ENCODE measurements at regions not wholly inside any gene's neighbourhood (a gene's known extent, or its start where the extent isn't known, plus 50 kb on each side); places are given as distances from the start of the nearest gene placed in this dataset.
"Not testable (repeated sequence)": the region's sequence is repeated elsewhere in the genome, so short reads cannot be mapped to it uniquely, and the experiment has no call there.

- Histone ChIP-seq H3K36me3 (ENCODE audit: insufficient read depth, low read length) (no peaks in the 10 kb centered on the region), H3K4me1 (ENCODE audit: insufficient read depth, low read length) (peaks cover 10% of the 10 kb centered on the region), H3K4me3 (ENCODE audit: low read length) (no peak overlapping the region), H3K27me3 (ENCODE audit: insufficient read depth, low read length) (no peaks in the 10 kb centered on the region), H2AFZ (ENCODE audit: low read depth, low read length) (no peak overlapping the region), H3K9me3 (ENCODE audit: low read length) (no peaks in the 10 kb centered on the region)
Measured at GRCh38 chr2:7613831-7614230, 696.6 kb downstream of the RNF144A start.

- Histone ChIP-seq H3K36me3 (ENCODE audit: insufficient read depth, low read length) (no peaks in the 10 kb centered on the region), H3K4me3 (ENCODE audit: low read length) (no peak overlapping the region), H2AFZ (ENCODE audit: low read depth, low read length) (no peak overlapping the region)
Measured at GRCh38 chr2:7618031-7618430, 700.8 kb downstream of the RNF144A start.

GRCh38 chr2:7619203-7619970 is 702.2 kb downstream of the RNF144A start:
- no peak overlapping the region for H2AFZ ChIP-seq (ENCODE audit: low read depth, low read length)
- H3K27me3 ChIP-seq (ENCODE audit: insufficient read depth, low read length), result no peaks in the 10 kb centered on the region
- H3K4me1 ChIP-seq (ENCODE audit: insufficient read depth, low read length), result peaks cover 12% of the 10 kb centered on the region
- H3K9me3 ChIP-seq (ENCODE audit: low read length), result no peaks in the 10 kb centered on the region
- H3K4me3 ChIP-seq (ENCODE audit: low read length), result no peak overlapping the region
- no peaks in the 10 kb centered on the region for H3K36me3 ChIP-seq (ENCODE audit: insufficient read depth, low read length)

More at GRCh38 chr2:7618031-7618430, 700.8 kb downstream of the RNF144A start:
- Histone ChIP-seq H3K9me3 (ENCODE audit: low read length) (no peaks in the 10 kb centered on the region), H3K27me3 (ENCODE audit: insufficient read depth, low read length) (no peaks in the 10 kb centered on the region), H3K4me1 (ENCODE audit: insufficient read depth, low read length) (peaks cover 12% of the 10 kb centered on the region)

GRCh38 chr2:7620255-7620654 is 703.0 kb downstream of the RNF144A start:
- Histone ChIP-seq H3K9me3 (ENCODE audit: low read length) (no peaks in the 10 kb centered on the region), H3K4me3 (ENCODE audit: low read length) (no peak overlapping the region), H3K4me1 (ENCODE audit: insufficient read depth, low read length) (peaks cover 12% of the 10 kb centered on the region), H2AFZ (ENCODE audit: low read depth, low read length) (no peak overlapping the region), H3K36me3 (ENCODE audit: insufficient read depth, low read length) (no peaks in the 10 kb centered on the region), H3K27me3 (ENCODE audit: insufficient read depth, low read length) (no peaks in the 10 kb centered on the region)

GRCh38 chr2:7621018-7621814 is 704.0 kb downstream of the RNF144A start:
- no peaks in the 10 kb centered on the region for H3K27me3 ChIP-seq (ENCODE audit: insufficient read depth, low read length)
- H3K4me1 ChIP-seq (ENCODE audit: insufficient read depth, low read length), result peaks cover 12% of the 10 kb centered on the region
- H3K4me3 ChIP-seq (ENCODE audit: low read length), result no peak overlapping the region
- no peaks in the 10 kb centered on the region for H3K9me3 ChIP-seq (ENCODE audit: low read length)
- no peaks in the 10 kb centered on the region for H3K36me3 ChIP-seq (ENCODE audit: insufficient read depth, low read length)
- no peak overlapping the region for H2AFZ ChIP-seq (ENCODE audit: low read depth, low read length)

- H3K36me3 ChIP-seq (ENCODE audit: insufficient read depth, low read length), result no peaks in the 10 kb centered on the region
- no peaks in the 10 kb centered on the region for H3K27me3 ChIP-seq (ENCODE audit: insufficient read depth, low read length)
- H3K9me3 ChIP-seq (ENCODE audit: low read length), result no peaks in the 10 kb centered on the region
- no peaks in the 10 kb centered on the region for H3K4me1 ChIP-seq (ENCODE audit: insufficient read depth, low read length)
- no peak overlapping the region for H2AFZ ChIP-seq (ENCODE audit: low read depth, low read length)
- H3K4me3 ChIP-seq (ENCODE audit: low read length), result no peak overlapping the region
Measured at GRCh38 chr2:7625392-7626138, 708.4 kb downstream of the RNF144A start.

GRCh38 chr2:7626139-7626537 is 708.9 kb downstream of the RNF144A start:
- no peak overlapping the region for H2AFZ ChIP-seq (ENCODE audit: low read depth, low read length)
- no peaks in the 10 kb centered on the region for H3K4me1 ChIP-seq (ENCODE audit: insufficient read depth, low read length)
- H3K27me3 ChIP-seq (ENCODE audit: insufficient read depth, low read length), result no peaks in the 10 kb centered on the region
- H3K4me3 ChIP-seq (ENCODE audit: low read length), result no peak overlapping the region
- H3K9me3 ChIP-seq (ENCODE audit: low read length), result no peaks in the 10 kb centered on the region
- no peaks in the 10 kb centered on the region for H3K36me3 ChIP-seq (ENCODE audit: insufficient read depth, low read length)

GRCh38 chr2:7627583-7627982 is 710.4 kb downstream of the RNF144A start:
- no peaks in the 10 kb centered on the region for H3K36me3 ChIP-seq (ENCODE audit: insufficient read depth, low read length)
- H3K27me3 ChIP-seq (ENCODE audit: insufficient read depth, low read length), result no peaks in the 10 kb centered on the region
- H3K4me3 ChIP-seq (ENCODE audit: low read length), result no peak overlapping the region
- no peaks in the 10 kb centered on the region for H3K9me3 ChIP-seq (ENCODE audit: low read length)
- no peaks in the 10 kb centered on the region for H3K4me1 ChIP-seq (ENCODE audit: insufficient read depth, low read length)
- no peak overlapping the region for H2AFZ ChIP-seq (ENCODE audit: low read depth, low read length)

GRCh38 chr2:7632420-7632819 is 715.2 kb downstream of the RNF144A start:
- Histone ChIP-seq H3K4me1 (ENCODE audit: insufficient read depth, low read length) (no peaks in the 10 kb centered on the region), H3K36me3 (ENCODE audit: insufficient read depth, low read length) (no peaks in the 10 kb centered on the region), H3K27me3 (ENCODE audit: insufficient read depth, low read length) (no peaks in the 10 kb centered on the region), H2AFZ (ENCODE audit: low read depth, low read length) (no peak overlapping the region), H3K9me3 (ENCODE audit: low read length) (no peaks in the 10 kb centered on the region), H3K4me3 (ENCODE audit: low read length) (no peak overlapping the region)

- no peak overlapping the region for H3K4me3 ChIP-seq (ENCODE audit: low read length)
- no peaks in the 10 kb centered on the region for H3K4me1 ChIP-seq (ENCODE audit: insufficient read depth, low read length)
Measured at GRCh38 chr2:7633566-7634153, 716.4 kb downstream of the RNF144A start.

GRCh38 chr2:7634409-7634808 is 717.2 kb downstream of the RNF144A start:
- H2AFZ ChIP-seq (ENCODE audit: low read depth, low read length), result no peak overlapping the region
- H3K4me3 ChIP-seq (ENCODE audit: low read length), result no peak overlapping the region
- H3K4me1 ChIP-seq (ENCODE audit: insufficient read depth, low read length), result no peaks in the 10 kb centered on the region
- no peaks in the 10 kb centered on the region for H3K27me3 ChIP-seq (ENCODE audit: insufficient read depth, low read length)
- H3K36me3 ChIP-seq (ENCODE audit: insufficient read depth, low read length), result no peaks in the 10 kb centered on the region
- H3K9me3 ChIP-seq (ENCODE audit: low read length), result no peaks in the 10 kb centered on the region

More at GRCh38 chr2:7633566-7634153, 716.4 kb downstream of the RNF144A start:
- Histone ChIP-seq H2AFZ (ENCODE audit: low read depth, low read length) (no peak overlapping the region), H3K27me3 (ENCODE audit: insufficient read depth, low read length) (no peaks in the 10 kb centered on the region), H3K36me3 (ENCODE audit: insufficient read depth, low read length) (no peaks in the 10 kb centered on the region), H3K9me3 (ENCODE audit: low read length) (no peaks in the 10 kb centered on the region)

GRCh38 chr2:7639476-7639875 is 722.3 kb downstream of the RNF144A start:
- Histone ChIP-seq H3K27me3 (ENCODE audit: insufficient read depth, low read length) (no peaks in the 10 kb centered on the region), H3K9me3 (ENCODE audit: low read length) (no peaks in the 10 kb centered on the region), H3K36me3 (ENCODE audit: insufficient read depth, low read length) (no peaks in the 10 kb centered on the region), H3K4me3 (ENCODE audit: low read length) (no peak overlapping the region), H2AFZ (ENCODE audit: low read depth, low read length) (no peak overlapping the region), H3K4me1 (ENCODE audit: insufficient read depth, low read length) (no peaks in the 10 kb centered on the region)

GRCh38 chr2:7641272-7641671 is 724.1 kb downstream of the RNF144A start:
- H3K27me3 ChIP-seq (ENCODE audit: insufficient read depth, low read length); H3K4me3 ChIP-seq (ENCODE audit: low read length); H3K36me3 ChIP-seq (ENCODE audit: insufficient read depth, low read length); H3K4me1 ChIP-seq (ENCODE audit: insufficient read depth, low read length); H3K9me3 ChIP-seq (ENCODE audit: low read length); H2AFZ ChIP-seq (ENCODE audit: low read depth, low read length): not testable (repeated sequence)

Data from neuron (in vitro differentiated cells).